Vagina (tissue), 2 donors: ENCODE measurements at regions not wholly inside any gene's neighbourhood (a gene's known extent, or its start where the extent isn't known, plus 50 kb on each side); places are given as distances from the start of the nearest gene placed in this dataset.

ENCODE experiments used
- DNase-seq, 2 donors: peaks; one replicate each; pipeline ENCODE4 v3.0.0-alpha.2; 2017; ENCODE audit errors: extremely low spot score in 2 of 2
- H3K27ac ChIP-seq: fragments of 200-600 bp; sonication (generic); one replicate; pipeline ENCODE4 v1.5.1; 2019
- H3K27me3 ChIP-seq: fragments of 200-600 bp; sonication (generic); one replicate; pipeline ENCODE4 v1.5.1; 2019
- H3K36me3 ChIP-seq, 2 donors: fragments of 200-600 bp; sonication (generic); one replicate each; pipeline ENCODE4 v1.5.1; 2017 to 2019
- H3K4me1 ChIP-seq: fragments of 200-600 bp; sonication (generic); one replicate; pipeline ENCODE4 v1.5.1; 2019
- H3K4me3 ChIP-seq, 2 donors: fragments of 200-600 bp; sonication (generic); 1 replicate in 1 of 2; 2 replicates in 1 of 2; pipeline ENCODE4 v1.5.1; 2016 to 2019
- H3K9me3 ChIP-seq: fragments of 200-600 bp; sonication (generic); one replicate; pipeline ENCODE4 v1.5.1; 2019
- POLR2A ChIP-seq, 2 donors: fragments of 450-650 bp; IDR thresholded peaks; one replicate each; pipeline ENCODE4 v1.6.1; 2017; ENCODE audit warnings: antibody characterized with exemption in 2 of 2, mild to moderate bottlenecking in 2 of 2, moderate library complexity in 2 of 2
- POLR2AphosphoS5 ChIP-seq, 2 donors: sonication (generic); formaldehyde crosslinking; IDR thresholded peaks; one replicate each; pipeline ENCODE4 v1.9.0; 2017; ENCODE audit warnings: antibody characterized with exemption in 2 of 2, mild to moderate bottlenecking in 2 of 2, low read depth in 1 of 2; ENCODE audit not compliant: insufficient read depth in 1 of 2
- intact Hi-C: fragments of 100-400 bp; cut with DNase I; formaldehyde crosslinking; loops from one replicate; pipeline ENCODE4 v1.15.1; 2023
- TF ChIP-seq, protein P1 (sequence below), 3 experiments: fragments of 450-650 bp in 2 of 3; fragments of 200-600 bp in 1 of 3; sonication (generic) in 1 of 3; IDR thresholded peaks; one replicate each; pipeline ENCODE4 v1.5.1; 2017 to 2019; ENCODE audit warnings: antibody characterized with exemption in 3 of 3, mild to moderate bottlenecking in 2 of 3, moderate library complexity in 2 of 3

DNA sequence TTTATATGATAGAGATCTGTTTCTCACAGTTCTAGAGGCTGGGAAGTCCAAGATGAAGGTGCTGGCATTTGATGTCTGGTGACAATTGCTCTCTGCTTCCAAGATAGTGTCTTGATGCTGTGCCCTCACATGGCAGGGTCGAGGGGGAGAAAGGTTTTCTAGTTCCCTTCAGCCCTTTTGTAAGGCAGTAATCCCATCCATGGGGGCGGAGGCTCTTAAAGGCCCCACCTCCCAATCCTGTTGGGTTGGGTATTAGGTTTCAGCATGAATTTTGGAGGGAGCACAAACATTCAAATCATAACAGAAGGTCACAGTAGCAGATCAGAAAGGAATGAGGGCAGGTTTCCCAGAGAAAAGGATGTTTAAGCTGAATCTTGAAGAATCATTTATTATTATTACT, 601.7 kb upstream of the ZNF717 start:
- Histone ChIP-seq H3K27ac (no peak overlapping the region), H3K36me3 (no peaks in the 10 kb centered on the region), H3K4me3 (no peak overlapping the region), H3K9me3 (no peaks in the 10 kb centered on the region), H3K27me3 (no peaks in the 10 kb centered on the region), H3K4me1 (no peaks in the 10 kb centered on the region)
- intact Hi-C loops, result no loop called here
- DNase-seq, result no peak
- no peak for TF ChIP-seq POLR2A (IDR thresholded peaks at IDR 0.05)

DNA sequence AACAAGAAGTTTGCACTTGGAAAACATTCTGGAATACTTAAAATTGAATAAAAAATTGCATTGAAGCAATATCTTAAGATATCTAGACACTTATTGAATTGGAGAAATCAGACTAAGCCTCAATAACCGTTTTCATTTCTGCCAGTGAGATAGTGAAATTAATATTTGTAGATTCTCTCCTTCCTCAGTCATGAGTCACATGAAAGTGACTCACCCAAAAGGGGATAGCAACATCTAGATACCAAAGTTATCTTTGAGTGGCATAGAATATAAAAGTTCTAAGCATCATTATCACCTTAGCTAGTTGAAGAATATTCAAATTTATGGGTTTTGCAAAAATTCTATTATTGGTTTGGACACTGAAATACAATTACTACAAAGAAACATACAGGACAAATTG, 614.8 kb upstream of the ZNF717 start:
- intact Hi-C loops, result no loop called here
- Histone ChIP-seq H3K27ac (no peak overlapping the region), H3K27me3 (no peaks in the 10 kb centered on the region), H3K36me3 (no peaks in the 10 kb centered on the region), H3K9me3 (no peaks in the 10 kb centered on the region), H3K4me3 (no peak overlapping the region), H3K4me1 (no peaks in the 10 kb centered on the region)
- no peak for TF ChIP-seq POLR2A (IDR thresholded peaks at IDR 0.05)
- no peak for TF ChIP-seq POLR2AphosphoS5 (IDR thresholded peaks at IDR 0.05; ENCODE audit: insufficient read depth in 1 of 2, low read depth in 1 of 2)
- TF ChIP-seq, protein P1, sequence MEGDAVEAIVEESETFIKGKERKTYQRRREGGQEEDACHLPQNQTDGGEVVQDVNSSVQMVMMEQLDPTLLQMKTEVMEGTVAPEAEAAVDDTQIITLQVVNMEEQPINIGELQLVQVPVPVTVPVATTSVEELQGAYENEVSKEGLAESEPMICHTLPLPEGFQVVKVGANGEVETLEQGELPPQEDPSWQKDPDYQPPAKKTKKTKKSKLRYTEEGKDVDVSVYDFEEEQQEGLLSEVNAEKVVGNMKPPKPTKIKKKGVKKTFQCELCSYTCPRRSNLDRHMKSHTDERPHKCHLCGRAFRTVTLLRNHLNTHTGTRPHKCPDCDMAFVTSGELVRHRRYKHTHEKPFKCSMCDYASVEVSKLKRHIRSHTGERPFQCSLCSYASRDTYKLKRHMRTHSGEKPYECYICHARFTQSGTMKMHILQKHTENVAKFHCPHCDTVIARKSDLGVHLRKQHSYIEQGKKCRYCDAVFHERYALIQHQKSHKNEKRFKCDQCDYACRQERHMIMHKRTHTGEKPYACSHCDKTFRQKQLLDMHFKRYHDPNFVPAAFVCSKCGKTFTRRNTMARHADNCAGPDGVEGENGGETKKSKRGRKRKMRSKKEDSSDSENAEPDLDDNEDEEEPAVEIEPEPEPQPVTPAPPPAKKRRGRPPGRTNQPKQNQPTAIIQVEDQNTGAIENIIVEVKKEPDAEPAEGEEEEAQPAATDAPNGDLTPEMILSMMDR (IDR thresholded peaks at IDR 0.05), result no peak
- no peak for DNase-seq

DNA sequence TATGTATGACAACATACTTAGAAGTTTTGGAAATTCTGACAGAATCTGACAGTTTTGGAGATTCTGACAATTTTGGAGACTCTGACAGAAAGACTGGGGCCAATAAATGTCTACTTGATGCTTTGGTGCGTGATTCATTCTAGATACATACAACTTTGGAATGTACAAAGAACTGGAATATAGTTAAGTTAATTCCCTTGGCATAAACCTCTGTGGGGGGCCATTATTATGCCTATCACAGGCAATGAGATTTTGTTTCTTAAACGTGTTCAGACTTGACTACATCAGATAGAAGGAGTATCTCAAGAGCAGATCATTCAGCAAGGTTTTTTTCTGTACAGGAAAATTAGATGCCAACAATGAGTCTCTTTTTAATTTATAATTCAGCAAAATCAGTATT, 617.6 kb upstream of the ZNF717 start:
- Histone ChIP-seq H3K36me3 (no peaks in the 10 kb centered on the region), H3K27ac (no peak overlapping the region), H3K4me1 (no peaks in the 10 kb centered on the region), H3K4me3 (no peak overlapping the region), H3K9me3 (no peaks in the 10 kb centered on the region), H3K27me3 (no peaks in the 10 kb centered on the region)
- TF ChIP-seq POLR2AphosphoS5 (IDR thresholded peaks at IDR 0.05; ENCODE audit: insufficient read depth in 1 of 2, low read depth in 1 of 2), result no peak
- TF ChIP-seq, protein P1 (IDR thresholded peaks at IDR 0.05), result no peak
- TF ChIP-seq POLR2A (IDR thresholded peaks at IDR 0.05), result no peak
- intact Hi-C loops, result no loop called here
- no peak for DNase-seq

DNA sequence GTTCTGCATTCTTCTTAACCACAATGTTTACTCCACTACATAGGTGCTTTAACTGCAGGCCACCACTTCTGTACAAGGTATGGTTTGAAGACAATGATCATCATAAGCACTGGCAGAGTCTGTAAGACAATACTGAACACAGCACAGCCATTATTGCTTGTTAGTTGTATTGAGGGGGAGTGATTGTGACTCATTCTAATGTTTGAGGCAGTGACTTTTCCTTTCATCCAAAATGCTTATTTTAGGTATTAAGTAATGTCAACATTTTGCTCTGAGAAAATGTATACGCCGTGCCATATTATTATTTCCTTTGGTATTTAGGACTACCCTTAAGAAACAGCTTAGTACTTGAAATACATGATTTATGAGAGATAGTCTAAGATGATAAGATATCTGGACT, 618.2 kb upstream of the ZNF717 start:
- H3K27me3 ChIP-seq, result no peaks in the 10 kb centered on the region
- no peaks in the 10 kb centered on the region for H3K4me1 ChIP-seq
- H3K4me3 ChIP-seq, result no peak overlapping the region
- H3K27ac ChIP-seq, result no peak overlapping the region
- no peaks in the 10 kb centered on the region for H3K9me3 ChIP-seq
- H3K36me3 ChIP-seq, result no peaks in the 10 kb centered on the region
- intact Hi-C loops, result no loop called here
- TF ChIP-seq, protein P1 (IDR thresholded peaks at IDR 0.05), result no peak
- TF ChIP-seq POLR2AphosphoS5 (IDR thresholded peaks at IDR 0.05; ENCODE audit: insufficient read depth in 1 of 2, low read depth in 1 of 2) (no peak), POLR2A (IDR thresholded peaks at IDR 0.05) (no peak)
- DNase-seq, result no peak

DNA sequence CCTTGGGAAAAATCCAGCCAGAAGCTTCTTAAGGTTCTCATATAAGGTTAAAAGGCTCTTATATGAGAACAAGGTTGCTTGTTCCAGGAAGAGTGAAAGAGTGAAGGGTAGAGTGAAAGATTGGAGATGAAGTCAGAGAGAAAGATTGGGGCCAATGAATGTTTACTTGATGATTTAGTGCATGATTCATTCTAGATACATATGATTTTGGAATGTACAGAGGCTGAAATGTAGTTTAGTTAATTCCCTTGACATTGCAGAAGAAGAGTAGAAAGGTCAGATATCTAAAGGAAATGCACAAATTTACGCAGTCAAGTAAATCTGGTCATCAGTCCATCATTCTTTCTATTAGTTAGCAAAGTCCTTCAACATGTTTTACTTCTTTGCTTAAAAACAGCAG, 619.8 kb upstream of the ZNF717 start:
- no peak for DNase-seq

More for the DNA sequence above, 619.8 kb upstream of the ZNF717 start:
- Histone ChIP-seq H3K4me1 (no peaks in the 10 kb centered on the region), H3K27ac (no peak overlapping the region), H3K27me3 (no peaks in the 10 kb centered on the region), H3K9me3 (no peaks in the 10 kb centered on the region), H3K36me3 (no peaks in the 10 kb centered on the region), H3K4me3 (no peak overlapping the region)
- intact Hi-C loops, result no loop called here
- no peak for TF ChIP-seq POLR2AphosphoS5 (IDR thresholded peaks at IDR 0.05; ENCODE audit: insufficient read depth in 1 of 2, low read depth in 1 of 2)
- TF ChIP-seq POLR2A (IDR thresholded peaks at IDR 0.05), result no peak
- TF ChIP-seq, protein P1 (IDR thresholded peaks at IDR 0.05), result no peak
